ENCODE measurements at regions not wholly inside any gene's neighbourhood (a gene's known extent, or its start where the extent isn't known, plus 50 kb on each side); places are given as distances from the start of the nearest gene placed in this dataset.

DNA sequence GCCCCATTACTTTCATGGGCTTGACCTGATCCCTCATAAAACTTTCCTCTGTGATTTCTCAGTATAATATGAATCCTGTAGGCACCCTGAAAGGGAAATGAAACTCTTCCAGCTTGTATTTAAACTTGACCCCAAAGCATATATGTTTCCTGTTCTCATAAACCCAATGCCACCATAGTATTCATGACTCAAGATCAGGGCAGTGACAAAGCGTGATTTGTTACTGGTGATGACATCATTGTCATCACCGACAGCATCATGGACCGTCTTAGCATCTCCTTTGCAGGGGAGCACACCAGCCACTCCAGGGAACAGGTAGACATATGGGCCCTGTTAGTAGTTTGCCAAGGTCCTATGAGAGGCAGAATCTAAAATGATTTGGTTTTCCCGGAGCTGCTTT, 741.2 kb downstream of the NR2F2 start:
- H3K27me3 ChIP-seq (ENCODE audit: control insufficient read depth in 2 of 2, insufficient read depth in 2 of 2, low read length in 2 of 2) = no peaks in the 10 kb centered on the region
- no peak overlapping the region for H3K27ac ChIP-seq (ENCODE audit: low read depth in 2 of 2, low read length in 2 of 2)
- no peak overlapping the region for H3K9ac ChIP-seq (ENCODE audit: low read depth in 1 of 2, low read length in 2 of 2)
- H3K4me3 ChIP-seq (ENCODE audit: low read length in 2 of 2) = no peak overlapping the region
- no peaks in the 10 kb centered on the region for H3K4me1 ChIP-seq (ENCODE audit: control insufficient read depth in 2 of 2, insufficient read depth in 2 of 2, low read length in 2 of 2)
- peaks cover 0 to 2% of the 10 kb centered on the region in 2 donors for H3K9me3 ChIP-seq (ENCODE audit: control insufficient read depth in 2 of 2, low read length in 2 of 2)
- H3K36me3 ChIP-seq (ENCODE audit: control insufficient read depth in 2 of 2, insufficient read depth in 2 of 2, low read length in 2 of 2) = no peaks in the 10 kb centered on the region

DNA sequence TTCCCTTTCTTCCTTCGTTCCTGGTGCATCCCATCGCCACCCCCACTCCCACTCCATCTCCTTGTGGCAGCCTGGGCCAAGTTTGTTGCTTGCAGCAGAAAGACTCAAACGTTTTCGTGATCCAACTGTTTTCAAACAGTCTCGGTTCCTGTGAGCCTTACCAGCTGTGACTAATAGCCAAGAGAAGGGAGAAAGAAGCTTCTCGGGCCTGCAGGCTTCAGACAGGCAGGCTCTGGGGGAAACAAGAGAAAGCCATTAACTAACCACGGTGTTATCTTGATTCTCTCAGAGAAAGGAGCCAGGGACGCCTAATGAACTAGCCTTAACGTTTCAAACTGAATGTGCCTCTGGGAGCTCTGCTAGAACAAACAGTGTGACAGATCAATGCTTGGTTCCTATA, 742.0 kb downstream of the NR2F2 start:
- H3K9me3 ChIP-seq (ENCODE audit: control insufficient read depth in 2 of 2, low read length in 2 of 2) = peaks cover 0 to 2% of the 10 kb centered on the region in 2 donors

DNA sequence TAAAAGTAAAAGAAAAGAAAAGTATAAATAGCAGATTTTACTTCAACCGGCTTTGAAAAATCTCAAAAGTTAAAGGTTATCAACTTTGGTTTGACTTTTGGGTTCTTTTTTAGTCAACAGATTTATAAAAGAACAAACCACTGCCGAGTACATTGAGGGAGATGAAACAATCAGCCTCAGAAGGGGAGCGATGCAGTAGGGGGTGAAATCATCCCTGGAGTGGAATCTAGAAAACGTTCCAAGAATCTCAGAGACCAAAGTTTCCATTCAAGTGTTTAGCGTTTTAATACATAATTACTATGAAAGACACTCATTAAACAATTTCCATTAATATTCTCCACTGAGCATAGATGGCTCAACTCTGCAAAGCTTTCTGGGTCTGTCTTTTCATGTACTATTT, 745.5 kb downstream of the NR2F2 start:
- Histone ChIP-seq H3K27me3 (ENCODE audit: control insufficient read depth in 2 of 2, insufficient read depth in 2 of 2, low read length in 2 of 2) (no peaks in the 10 kb centered on the region), H3K9ac (ENCODE audit: low read depth in 1 of 2, low read length in 2 of 2) (no peak overlapping the region), H3K36me3 (ENCODE audit: control insufficient read depth in 2 of 2, insufficient read depth in 2 of 2, low read length in 2 of 2) (no peaks in the 10 kb centered on the region)

More for the DNA sequence above, 742.0 kb downstream of the NR2F2 start:
- no peak overlapping the region for H3K9ac ChIP-seq (ENCODE audit: low read depth in 1 of 2, low read length in 2 of 2)
- no peak overlapping the region for H3K27ac ChIP-seq (ENCODE audit: low read depth in 2 of 2, low read length in 2 of 2)
- no peaks in the 10 kb centered on the region for H3K36me3 ChIP-seq (ENCODE audit: control insufficient read depth in 2 of 2, insufficient read depth in 2 of 2, low read length in 2 of 2)
- H3K4me1 ChIP-seq (ENCODE audit: control insufficient read depth in 2 of 2, insufficient read depth in 2 of 2, low read length in 2 of 2) = no peaks in the 10 kb centered on the region
- H3K27me3 ChIP-seq (ENCODE audit: control insufficient read depth in 2 of 2, insufficient read depth in 2 of 2, low read length in 2 of 2) = no peaks in the 10 kb centered on the region
- H3K4me3 ChIP-seq (ENCODE audit: low read length in 2 of 2) = no peak overlapping the region

DNA sequence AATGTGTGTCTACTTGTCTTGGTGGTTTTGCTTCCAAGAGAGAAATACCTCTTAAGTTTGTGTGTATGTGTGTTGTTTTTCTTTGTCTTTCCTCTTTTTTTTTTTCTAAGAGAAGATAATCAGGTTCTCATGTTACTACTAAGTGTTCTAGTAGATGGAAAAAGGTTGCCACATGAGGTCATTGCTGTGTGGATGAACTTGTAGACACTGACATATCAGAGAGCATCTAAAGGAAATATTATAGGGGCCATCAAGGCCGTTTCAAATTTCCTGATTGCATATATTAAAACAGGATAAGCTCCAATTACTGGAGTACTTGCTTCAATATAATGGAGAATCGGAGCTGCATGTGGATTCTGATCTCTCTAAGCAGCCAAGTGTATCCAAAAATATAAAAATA, 747.5 kb downstream of the NR2F2 start:
- H3K27me3 ChIP-seq (ENCODE audit: control insufficient read depth in 2 of 2, insufficient read depth in 2 of 2, low read length in 2 of 2) = no peaks in the 10 kb centered on the region
- no peak overlapping the region for H3K4me3 ChIP-seq (ENCODE audit: low read length in 2 of 2)
- no peak overlapping the region for H3K9ac ChIP-seq (ENCODE audit: low read depth in 1 of 2, low read length in 2 of 2)
- no peaks in the 10 kb centered on the region for H3K36me3 ChIP-seq (ENCODE audit: control insufficient read depth in 2 of 2, insufficient read depth in 2 of 2, low read length in 2 of 2)
- H3K4me1 ChIP-seq (ENCODE audit: control insufficient read depth in 2 of 2, insufficient read depth in 2 of 2, low read length in 2 of 2) = no peaks in the 10 kb centered on the region
- no peak overlapping the region for H3K27ac ChIP-seq (ENCODE audit: low read depth in 2 of 2, low read length in 2 of 2)
- H3K9me3 ChIP-seq (ENCODE audit: control insufficient read depth in 2 of 2, low read length in 2 of 2) = no peaks in the 10 kb centered on the region

More for the DNA sequence above, 745.5 kb downstream of the NR2F2 start:
- no peak overlapping the region for H3K4me3 ChIP-seq (ENCODE audit: low read length in 2 of 2)
- no peaks in the 10 kb centered on the region for H3K4me1 ChIP-seq (ENCODE audit: control insufficient read depth in 2 of 2, insufficient read depth in 2 of 2, low read length in 2 of 2)
- H3K9me3 ChIP-seq (ENCODE audit: control insufficient read depth in 2 of 2, low read length in 2 of 2) = no peaks in the 10 kb centered on the region
- no peak overlapping the region for H3K27ac ChIP-seq (ENCODE audit: low read depth in 2 of 2, low read length in 2 of 2)

DNA sequence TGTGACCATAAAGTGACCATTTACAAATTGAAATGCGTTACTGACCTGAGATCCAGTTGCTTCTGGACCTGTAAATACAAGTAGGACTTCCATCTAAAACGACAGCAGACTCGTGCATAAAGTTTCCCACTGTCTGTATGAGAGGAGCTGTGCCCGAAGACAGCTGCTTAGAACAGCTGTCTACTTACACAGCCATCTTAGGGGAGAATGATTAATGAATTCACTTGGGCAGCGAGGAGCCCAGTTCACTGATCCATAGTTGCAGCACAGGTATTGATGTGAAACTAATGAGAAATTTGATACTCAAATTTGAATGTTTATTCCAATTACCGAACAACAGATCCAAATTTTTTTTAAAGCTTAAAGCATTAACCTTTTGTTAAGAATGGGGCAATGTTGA, 748.1 kb downstream of the NR2F2 start:
- Histone ChIP-seq H3K27me3 (ENCODE audit: control insufficient read depth in 2 of 2, insufficient read depth in 2 of 2, low read length in 2 of 2) (no peaks in the 10 kb centered on the region), H3K9me3 (ENCODE audit: control insufficient read depth in 2 of 2, low read length in 2 of 2) (no peaks in the 10 kb centered on the region), H3K4me3 (ENCODE audit: low read length in 2 of 2) (no peak overlapping the region), H3K27ac (ENCODE audit: low read depth in 2 of 2, low read length in 2 of 2) (no peak overlapping the region), H3K4me1 (ENCODE audit: control insufficient read depth in 2 of 2, insufficient read depth in 2 of 2, low read length in 2 of 2) (no peaks in the 10 kb centered on the region), H3K9ac (ENCODE audit: low read depth in 1 of 2, low read length in 2 of 2) (no peak overlapping the region), H3K36me3 (ENCODE audit: control insufficient read depth in 2 of 2, insufficient read depth in 2 of 2, low read length in 2 of 2) (no peaks in the 10 kb centered on the region)

DNA sequence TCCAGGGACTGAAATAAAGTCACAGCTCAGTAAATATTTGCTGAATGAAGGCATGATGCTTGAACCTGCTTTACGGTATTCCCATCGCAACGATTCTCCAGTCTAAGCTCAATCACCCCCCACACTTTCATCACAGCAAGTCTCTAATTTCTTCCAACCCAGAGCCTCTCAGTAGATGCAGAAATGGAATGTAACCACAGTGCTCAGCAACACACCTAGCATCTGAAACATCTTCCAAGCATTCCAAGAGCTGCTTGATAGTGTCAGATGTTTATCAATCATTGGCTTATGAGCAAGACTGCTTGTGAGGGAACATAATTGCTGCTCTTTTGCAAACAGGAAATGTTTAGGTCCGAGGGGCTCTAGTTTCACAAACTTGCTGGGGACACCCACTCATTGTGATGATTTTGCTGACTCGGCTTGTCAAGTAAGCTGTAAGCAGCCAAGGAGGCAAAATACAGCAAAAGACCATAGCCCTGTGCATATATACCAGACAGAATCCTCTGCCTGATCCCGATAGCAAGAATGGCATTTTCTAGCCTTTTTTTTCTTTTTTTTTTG, 751.2 kb downstream of the NR2F2 start:
- Histone ChIP-seq H3K27ac (ENCODE audit: low read depth in 2 of 2, low read length in 2 of 2) (no peak overlapping the region), H3K9me3 (ENCODE audit: control insufficient read depth in 2 of 2, low read length in 2 of 2) (no peaks in the 10 kb centered on the region), H3K9ac (ENCODE audit: low read depth in 1 of 2, low read length in 2 of 2) (no peak overlapping the region), H3K4me1 (ENCODE audit: control insufficient read depth in 2 of 2, insufficient read depth in 2 of 2, low read length in 2 of 2) (no peaks in the 10 kb centered on the region), H3K36me3 (ENCODE audit: control insufficient read depth in 2 of 2, insufficient read depth in 2 of 2, low read length in 2 of 2) (no peaks in the 10 kb centered on the region), H3K27me3 (ENCODE audit: control insufficient read depth in 2 of 2, insufficient read depth in 2 of 2, low read length in 2 of 2) (no peaks in the 10 kb centered on the region), H3K4me3 (ENCODE audit: low read length in 2 of 2) (no peak overlapping the region)

DNA sequence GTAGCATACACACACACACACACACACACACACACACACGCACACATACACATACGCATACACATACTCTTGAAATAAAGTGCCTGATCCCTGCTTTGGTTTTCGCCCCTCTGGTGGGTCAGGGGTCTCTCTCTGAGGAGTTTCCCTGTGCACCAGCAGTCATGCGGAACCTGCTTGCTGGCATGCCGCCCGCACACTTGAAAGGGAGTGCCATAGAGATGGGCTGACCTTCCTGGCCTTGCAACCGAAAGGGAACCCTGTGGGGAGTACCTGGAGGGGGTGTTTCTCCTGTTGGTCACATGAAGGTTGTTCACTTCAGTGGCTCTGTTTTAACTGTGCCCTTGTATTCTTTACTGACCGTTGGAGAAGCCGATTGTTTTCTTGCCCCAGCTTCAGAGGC, 752.3 kb downstream of the NR2F2 start:
- Histone ChIP-seq H3K36me3 (ENCODE audit: control insufficient read depth in 2 of 2, insufficient read depth in 2 of 2, low read length in 2 of 2) (no peaks in the 10 kb centered on the region), H3K9me3 (ENCODE audit: control insufficient read depth in 2 of 2, low read length in 2 of 2) (no peaks in the 10 kb centered on the region), H3K4me1 (ENCODE audit: control insufficient read depth in 2 of 2, insufficient read depth in 2 of 2, low read length in 2 of 2) (no peaks in the 10 kb centered on the region), H3K9ac (ENCODE audit: low read depth in 1 of 2, low read length in 2 of 2) (no peak overlapping the region), H3K4me3 (ENCODE audit: low read length in 2 of 2) (no peak overlapping the region), H3K27ac (ENCODE audit: low read depth in 2 of 2, low read length in 2 of 2) (no peak overlapping the region), H3K27me3 (ENCODE audit: control insufficient read depth in 2 of 2, insufficient read depth in 2 of 2, low read length in 2 of 2) (no peaks in the 10 kb centered on the region)

DNA sequence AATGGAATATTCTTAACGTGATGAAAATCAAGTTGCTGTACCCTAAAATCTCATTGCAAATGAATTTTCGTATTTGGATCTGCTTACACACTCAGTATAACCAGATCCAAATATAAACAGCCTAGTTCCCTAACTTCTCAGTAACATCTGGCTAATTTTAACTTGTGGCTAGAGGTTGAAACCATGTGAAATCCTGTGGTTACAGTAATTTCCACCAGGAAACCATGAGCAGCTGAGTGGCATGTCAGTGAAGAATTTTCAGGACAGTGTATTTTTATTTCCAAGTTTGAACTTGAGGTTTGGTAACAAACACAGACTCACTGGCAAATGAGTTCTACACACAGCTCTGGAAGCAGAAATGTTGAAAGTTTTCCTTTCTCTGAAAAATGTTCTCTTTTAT, 754.1 kb downstream of the NR2F2 start:
- H3K4me3 ChIP-seq (ENCODE audit: low read length in 2 of 2) = no peak overlapping the region
- H3K4me1 ChIP-seq (ENCODE audit: control insufficient read depth in 2 of 2, insufficient read depth in 2 of 2, low read length in 2 of 2) = no peaks in the 10 kb centered on the region
- H3K27me3 ChIP-seq (ENCODE audit: control insufficient read depth in 2 of 2, insufficient read depth in 2 of 2, low read length in 2 of 2) = no peaks in the 10 kb centered on the region
- H3K27ac ChIP-seq (ENCODE audit: low read depth in 2 of 2, low read length in 2 of 2) = no peak overlapping the region
- no peaks in the 10 kb centered on the region for H3K36me3 ChIP-seq (ENCODE audit: control insufficient read depth in 2 of 2, insufficient read depth in 2 of 2, low read length in 2 of 2)
- H3K9me3 ChIP-seq (ENCODE audit: control insufficient read depth in 2 of 2, low read length in 2 of 2) = no peaks in the 10 kb centered on the region
- no peak overlapping the region for H3K9ac ChIP-seq (ENCODE audit: low read depth in 1 of 2, low read length in 2 of 2)

DNA sequence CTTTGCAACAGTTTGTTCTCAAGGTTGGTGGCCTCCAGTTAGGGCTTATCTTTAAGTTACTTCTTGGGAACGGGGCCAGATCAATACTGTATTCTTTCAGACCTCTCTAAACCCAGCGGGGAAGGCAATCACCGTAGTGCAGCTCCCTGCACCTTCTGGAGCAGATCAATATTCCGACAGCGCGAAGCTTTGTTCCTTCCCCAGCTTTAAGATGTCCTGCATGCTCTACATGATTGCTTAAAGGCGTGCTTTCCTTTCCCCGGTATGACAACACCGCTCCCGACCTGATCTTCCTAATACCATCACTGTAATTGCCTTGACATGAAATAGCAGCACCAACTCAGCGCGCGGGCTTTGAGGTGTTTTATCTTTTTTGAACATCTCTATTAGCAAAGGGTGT, 755.2 kb downstream of the NR2F2 start:
- Histone ChIP-seq H3K4me1 (ENCODE audit: control insufficient read depth in 2 of 2, insufficient read depth in 2 of 2, low read length in 2 of 2) (no peaks in the 10 kb centered on the region), H3K27me3 (ENCODE audit: control insufficient read depth in 2 of 2, insufficient read depth in 2 of 2, low read length in 2 of 2) (no peaks in the 10 kb centered on the region), H3K4me3 (ENCODE audit: low read length in 2 of 2) (no peak overlapping the region), H3K9ac (ENCODE audit: low read depth in 1 of 2, low read length in 2 of 2) (no peak overlapping the region), H3K27ac (ENCODE audit: low read depth in 2 of 2, low read length in 2 of 2) (no peak overlapping the region), H3K9me3 (ENCODE audit: control insufficient read depth in 2 of 2, low read length in 2 of 2) (no peaks in the 10 kb centered on the region), H3K36me3 (ENCODE audit: control insufficient read depth in 2 of 2, insufficient read depth in 2 of 2, low read length in 2 of 2) (no peaks in the 10 kb centered on the region)

DNA sequence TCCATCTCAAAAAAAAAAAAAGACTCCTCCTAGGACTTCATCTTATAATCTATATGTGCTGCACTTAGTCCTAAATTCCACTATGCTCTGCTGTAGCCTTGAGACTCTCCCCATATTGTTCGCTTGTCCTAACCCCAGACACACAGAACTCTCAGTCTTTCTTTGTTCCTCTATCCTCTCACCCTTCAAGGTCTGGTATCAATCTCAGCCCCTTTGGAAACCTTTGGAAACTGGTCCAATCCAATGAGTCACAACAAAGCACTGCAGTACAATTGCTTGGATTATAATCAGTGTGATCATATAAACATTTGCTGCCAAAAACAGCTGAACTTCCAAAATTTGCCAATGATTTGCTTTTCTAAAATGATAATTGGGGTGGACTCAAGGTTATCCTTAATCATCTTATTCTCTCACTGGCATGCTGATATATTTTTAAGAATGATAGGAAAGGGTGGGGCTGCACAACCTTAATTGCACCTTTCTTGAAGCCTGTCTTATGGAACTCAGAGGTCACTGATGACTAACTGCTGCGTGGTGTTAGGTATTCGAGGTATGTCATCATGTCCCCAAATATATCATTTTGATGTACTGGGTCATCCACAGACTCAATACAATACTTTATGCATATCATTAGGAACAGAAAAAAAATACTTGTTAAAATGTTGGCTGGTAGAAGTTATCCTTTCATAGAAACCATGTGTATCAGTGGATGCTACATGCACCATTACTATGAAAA, 756.7 kb downstream of the NR2F2 start:
- Histone ChIP-seq H3K9me3 (ENCODE audit: control insufficient read depth in 2 of 2, low read length in 2 of 2) (no peaks in the 10 kb centered on the region), H3K4me3 (ENCODE audit: low read length in 2 of 2) (no peak overlapping the region), H3K27me3 (ENCODE audit: control insufficient read depth in 2 of 2, insufficient read depth in 2 of 2, low read length in 2 of 2) (no peaks in the 10 kb centered on the region), H3K36me3 (ENCODE audit: control insufficient read depth in 2 of 2, insufficient read depth in 2 of 2, low read length in 2 of 2) (no peaks in the 10 kb centered on the region), H3K4me1 (ENCODE audit: control insufficient read depth in 2 of 2, insufficient read depth in 2 of 2, low read length in 2 of 2) (no peaks in the 10 kb centered on the region), H3K9ac (ENCODE audit: low read depth in 1 of 2, low read length in 2 of 2) (no peak overlapping the region), H3K27ac (ENCODE audit: low read depth in 2 of 2, low read length in 2 of 2) (no peak overlapping the region)
